GM23338 (cell line): ENCODE measurements at regions not wholly inside any gene's neighbourhood (a gene's known extent, or its start where the extent isn't known, plus 50 kb on each side); places are given as distances from the start of the nearest gene placed in this dataset.

Source experiments
- ATAC-seq: fragments of 200-7000 bp; cut with Tn5 transposase; 3 replicates; pipeline ENCODE4 v1.9.1; 2020
- DNase-seq: peaks from one replicate; pipeline ENCODE4 v3.0.0-alpha.2; 2015; ENCODE audit warnings: low spot score
- H2AFZ ChIP-seq: fragments of 200-600 bp; sonication (generic); 2 replicates; pipeline ENCODE4 v1.8.0; 2016; ENCODE audit warnings: antibody characterized with exemption, mild to moderate bottlenecking, moderate library complexity
- H3F3A ChIP-seq: fragments of 200-600 bp; sonication (generic); replicated peaks from 2 replicates; pipeline ENCODE4 v1.8.0; 2017; ENCODE audit warnings: antibody characterized with exemption, mixed run types, low read depth
- H3K27ac ChIP-seq: fragments of 200-600 bp; sonication (generic); 2 replicates; pipeline ENCODE4 v1.6.1; 2016; ENCODE audit warnings: low read depth
- H3K27me3 ChIP-seq: fragments of 200-600 bp; sonication (generic); 2 replicates; pipeline ENCODE4 v1.8.0; 2016; ENCODE audit warnings: mild to moderate bottlenecking, mixed run types, moderate library complexity; ENCODE audit not compliant: insufficient read depth
- H3K36me3 ChIP-seq: fragments of 200-600 bp; sonication (generic); 2 replicates; pipeline ENCODE4 v1.8.0; 2016; ENCODE audit warnings: mild to moderate bottlenecking; ENCODE audit not compliant: insufficient read depth
- H3K4me1 ChIP-seq: fragments of 200-600 bp; sonication (generic); 2 replicates; pipeline ENCODE4 v1.8.0; 2016; ENCODE audit warnings: mild to moderate bottlenecking, moderate library complexity; ENCODE audit not compliant: insufficient read depth
- H3K4me2 ChIP-seq: fragments of 200-600 bp; sonication (generic); 2 replicates; pipeline ENCODE4 v1.7.1; 2017; ENCODE audit warnings: mixed run types
- H3K4me3 ChIP-seq: fragments of 200-600 bp; sonication (generic); 2 replicates; pipeline ENCODE4 v1.6.1; 2016; ENCODE audit warnings: mixed run types
- H3K79me2 ChIP-seq: fragments of 200-600 bp; sonication (generic); replicated peaks from 2 replicates; pipeline ENCODE4 v1.8.0; 2017; ENCODE audit warnings: mild to moderate bottlenecking; ENCODE audit not compliant: insufficient read depth
- H3K9me2 ChIP-seq: fragments of 200-600 bp; sonication (generic); 2 replicates; pipeline ENCODE4 v1.8.0; 2017; ENCODE audit not compliant: insufficient read depth
- H4K20me1 ChIP-seq: fragments of 200-600 bp; sonication (generic); replicated peaks from 2 replicates; pipeline ENCODE4 v1.8.0; 2017; ENCODE audit warnings: mild to moderate bottlenecking; ENCODE audit not compliant: insufficient read depth
- H3K27ac Mint-ChIP-seq: 2 replicates; pipeline ENCODE4 v1.8.0; 2020; ENCODE audit warnings: inconsistent platforms, mild to moderate bottlenecking, moderate library complexity, mixed read lengths
- H3K27me3 Mint-ChIP-seq: 3 replicates; pipeline ENCODE4 v1.8.0; 2022; ENCODE audit warnings: low read depth, mild to moderate bottlenecking, moderate library complexity, mixed read lengths, inconsistent platforms; ENCODE audit not compliant: insufficient read depth, poor library complexity
- H3K36me3 Mint-ChIP-seq: 3 replicates; pipeline ENCODE4 v1.8.0; 2021; ENCODE audit warnings: low read depth, mild to moderate bottlenecking, inconsistent platforms, moderate library complexity, mixed read lengths
- H3K4me1 Mint-ChIP-seq: 3 replicates; pipeline ENCODE4 v1.8.0; 2020; ENCODE audit warnings: mild to moderate bottlenecking, inconsistent platforms, mixed read lengths
- H3K4me3 Mint-ChIP-seq: 3 replicates; pipeline ENCODE4 v1.8.0; 2021; ENCODE audit warnings: moderate library complexity, mild to moderate bottlenecking, inconsistent platforms, mixed read lengths
- H3K9me3 Mint-ChIP-seq: 3 replicates; pipeline ENCODE4 v1.8.0; 2020; ENCODE audit warnings: moderate library complexity, mild to moderate bottlenecking, inconsistent platforms, mixed read lengths
- EZH2phosphoT487 ChIP-seq: fragments of 200-600 bp; sonication (generic); IDR thresholded peaks from one replicate; pipeline ENCODE4 v1.8.1; 2018; ENCODE audit warnings: antibody characterized with exemption; ENCODE audit not compliant: unreplicated experiment
- JUNB ChIP-seq: IDR thresholded peaks from one replicate; pipeline ENCODE4 v1.6.1; 2016; ENCODE audit warnings: antibody characterized with exemption; ENCODE audit not compliant: unreplicated experiment
- REST ChIP-seq: IDR thresholded peaks from one replicate; pipeline ENCODE4 v1.6.1; 2018; ENCODE audit warnings: antibody characterized with exemption; ENCODE audit not compliant: unreplicated experiment
- TF ChIP-seq, protein P1 (sequence below): fragments of 250-450 bp; sonication (Bioruptor Pico); IDR thresholded peaks from 2 replicates; pipeline ENCODE4 v1.5.0; 2020; ENCODE audit warnings: mild to moderate bottlenecking, moderate library complexity
- TF ChIP-seq, protein P2 (sequence below), 2 experiments: fragments of 200-600 bp in 1 of 2; sonication (generic) in 1 of 2; conservative IDR thresholded peaks; 2 replicates each; pipeline versions ENCODE4 v1.5.1 to v1.6.1; 2016 to 2017; ENCODE audit warnings: antibody characterized with exemption in 2 of 2, low read depth in 2 of 2, mild to moderate bottlenecking in 2 of 2, moderate library complexity in 1 of 2

DNA sequence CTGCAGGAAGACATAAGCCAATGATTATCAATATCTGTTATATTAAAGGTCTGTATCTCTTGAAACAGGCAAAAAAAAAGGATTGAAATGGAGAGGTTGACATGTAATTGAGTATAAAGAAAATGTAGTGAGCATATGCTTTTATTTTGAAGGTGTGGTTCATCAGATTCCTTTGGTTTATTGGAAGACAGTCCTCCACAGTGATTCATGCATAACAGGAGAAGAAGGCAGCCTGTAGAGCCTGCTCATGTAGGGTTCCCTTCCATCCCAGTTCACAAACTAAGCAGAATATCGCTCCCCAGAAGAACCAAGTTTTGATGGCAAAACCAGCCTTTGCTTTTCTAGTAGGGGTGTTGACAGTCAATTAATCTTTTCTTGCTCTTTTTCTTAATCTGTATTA, 1016.8 kb upstream of the ADGRL4 start (continued):
- TF ChIP-seq, protein P1, sequence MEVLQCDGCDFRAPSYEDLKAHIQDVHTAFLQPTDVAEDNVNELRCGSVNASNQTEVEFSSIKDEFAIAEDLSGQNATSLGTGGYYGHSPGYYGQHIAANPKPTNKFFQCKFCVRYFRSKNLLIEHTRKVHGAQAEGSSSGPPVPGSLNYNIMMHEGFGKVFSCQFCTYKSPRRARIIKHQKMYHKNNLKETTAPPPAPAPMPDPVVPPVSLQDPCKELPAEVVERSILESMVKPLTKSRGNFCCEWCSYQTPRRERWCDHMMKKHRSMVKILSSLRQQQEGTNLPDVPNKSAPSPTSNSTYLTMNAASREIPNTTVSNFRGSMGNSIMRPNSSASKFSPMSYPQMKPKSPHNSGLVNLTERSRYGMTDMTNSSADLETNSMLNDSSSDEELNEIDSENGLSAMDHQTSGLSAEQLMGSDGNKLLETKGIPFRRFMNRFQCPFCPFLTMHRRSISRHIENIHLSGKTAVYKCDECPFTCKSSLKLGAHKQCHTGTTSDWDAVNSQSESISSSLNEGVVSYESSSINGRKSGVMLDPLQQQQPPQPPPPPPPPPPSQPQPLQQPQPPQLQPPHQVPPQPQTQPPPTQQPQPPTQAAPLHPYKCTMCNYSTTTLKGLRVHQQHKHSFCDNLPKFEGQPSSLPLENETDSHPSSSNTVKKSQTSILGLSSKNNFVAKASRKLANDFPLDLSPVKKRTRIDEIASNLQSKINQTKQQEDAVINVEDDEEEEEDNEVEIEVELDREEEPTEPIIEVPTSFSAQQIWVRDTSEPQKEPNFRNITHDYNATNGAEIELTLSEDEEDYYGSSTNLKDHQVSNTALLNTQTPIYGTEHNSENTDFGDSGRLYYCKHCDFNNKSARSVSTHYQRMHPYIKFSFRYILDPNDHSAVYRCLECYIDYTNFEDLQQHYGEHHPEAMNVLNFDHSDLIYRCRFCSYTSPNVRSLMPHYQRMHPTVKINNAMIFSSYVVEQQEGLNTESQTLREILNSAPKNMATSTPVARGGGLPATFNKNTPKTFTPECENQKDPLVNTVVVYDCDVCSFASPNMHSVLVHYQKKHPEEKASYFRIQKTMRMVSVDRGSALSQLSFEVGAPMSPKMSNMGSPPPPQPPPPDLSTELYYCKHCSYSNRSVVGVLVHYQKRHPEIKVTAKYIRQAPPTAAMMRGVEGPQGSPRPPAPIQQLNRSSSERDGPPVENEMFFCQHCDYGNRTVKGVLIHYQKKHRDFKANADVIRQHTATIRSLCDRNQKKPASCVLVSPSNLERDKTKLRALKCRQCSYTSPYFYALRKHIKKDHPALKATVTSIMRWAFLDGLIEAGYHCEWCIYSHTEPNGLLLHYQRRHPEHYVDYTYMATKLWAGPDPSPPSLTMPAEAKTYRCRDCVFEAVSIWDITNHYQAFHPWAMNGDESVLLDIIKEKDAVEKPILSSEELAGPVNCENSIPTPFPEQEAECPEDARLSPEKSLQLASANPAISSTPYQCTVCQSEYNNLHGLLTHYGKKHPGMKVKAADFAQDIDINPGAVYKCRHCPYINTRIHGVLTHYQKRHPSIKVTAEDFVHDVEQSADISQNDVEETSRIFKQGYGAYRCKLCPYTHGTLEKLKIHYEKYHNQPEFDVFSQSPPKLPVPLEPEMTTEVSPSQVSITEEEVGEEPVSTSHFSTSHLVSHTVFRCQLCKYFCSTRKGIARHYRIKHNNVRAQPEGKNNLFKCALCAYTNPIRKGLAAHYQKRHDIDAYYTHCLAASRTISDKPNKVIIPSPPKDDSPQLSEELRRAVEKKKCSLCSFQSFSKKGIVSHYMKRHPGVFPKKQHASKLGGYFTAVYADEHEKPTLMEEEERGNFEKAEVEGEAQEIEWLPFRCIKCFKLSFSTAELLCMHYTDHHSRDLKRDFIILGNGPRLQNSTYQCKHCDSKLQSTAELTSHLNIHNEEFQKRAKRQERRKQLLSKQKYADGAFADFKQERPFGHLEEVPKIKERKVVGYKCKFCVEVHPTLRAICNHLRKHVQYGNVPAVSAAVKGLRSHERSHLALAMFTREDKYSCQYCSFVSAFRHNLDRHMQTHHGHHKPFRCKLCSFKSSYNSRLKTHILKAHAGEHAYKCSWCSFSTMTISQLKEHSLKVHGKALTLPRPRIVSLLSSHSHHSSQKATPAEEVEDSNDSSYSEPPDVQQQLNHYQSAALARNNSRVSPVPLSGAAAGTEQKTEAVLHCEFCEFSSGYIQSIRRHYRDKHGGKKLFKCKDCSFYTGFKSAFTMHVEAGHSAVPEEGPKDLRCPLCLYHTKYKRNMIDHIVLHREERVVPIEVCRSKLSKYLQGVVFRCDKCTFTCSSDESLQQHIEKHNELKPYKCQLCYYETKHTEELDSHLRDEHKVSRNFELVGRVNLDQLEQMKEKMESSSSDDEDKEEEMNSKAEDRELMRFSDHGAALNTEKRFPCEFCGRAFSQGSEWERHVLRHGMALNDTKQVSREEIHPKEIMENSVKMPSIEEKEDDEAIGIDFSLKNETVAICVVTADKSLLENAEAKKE (CRISPR knock-in tag), result no peak
- TF ChIP-seq EZH2phosphoT487, result no peak
- no peak for TF ChIP-seq REST

- Histone ChIP-seq H4K20me1 (no peaks in the 10 kb centered on the region), H3K27me3 (no peaks in the 10 kb centered on the region), H3K79me2 (no peaks in the 10 kb centered on the region), H2AFZ (no peak overlapping the region), H3K4me1 (no peaks in the 10 kb centered on the region), H3K4me2 (no peak overlapping the region), H3K4me3 (no peak overlapping the region), H3K9me2 (no peaks in the 10 kb centered on the region; the same call in 1 of the 2 replicates), H3K27ac (no peak overlapping the region), H3F3A (no peaks in the 10 kb centered on the region), H3K36me3 (no peaks in the 10 kb centered on the region)
- H3K4me1 Mint-ChIP-seq, result no peaks in the 10 kb centered on the region
- TF ChIP-seq, protein P2, sequence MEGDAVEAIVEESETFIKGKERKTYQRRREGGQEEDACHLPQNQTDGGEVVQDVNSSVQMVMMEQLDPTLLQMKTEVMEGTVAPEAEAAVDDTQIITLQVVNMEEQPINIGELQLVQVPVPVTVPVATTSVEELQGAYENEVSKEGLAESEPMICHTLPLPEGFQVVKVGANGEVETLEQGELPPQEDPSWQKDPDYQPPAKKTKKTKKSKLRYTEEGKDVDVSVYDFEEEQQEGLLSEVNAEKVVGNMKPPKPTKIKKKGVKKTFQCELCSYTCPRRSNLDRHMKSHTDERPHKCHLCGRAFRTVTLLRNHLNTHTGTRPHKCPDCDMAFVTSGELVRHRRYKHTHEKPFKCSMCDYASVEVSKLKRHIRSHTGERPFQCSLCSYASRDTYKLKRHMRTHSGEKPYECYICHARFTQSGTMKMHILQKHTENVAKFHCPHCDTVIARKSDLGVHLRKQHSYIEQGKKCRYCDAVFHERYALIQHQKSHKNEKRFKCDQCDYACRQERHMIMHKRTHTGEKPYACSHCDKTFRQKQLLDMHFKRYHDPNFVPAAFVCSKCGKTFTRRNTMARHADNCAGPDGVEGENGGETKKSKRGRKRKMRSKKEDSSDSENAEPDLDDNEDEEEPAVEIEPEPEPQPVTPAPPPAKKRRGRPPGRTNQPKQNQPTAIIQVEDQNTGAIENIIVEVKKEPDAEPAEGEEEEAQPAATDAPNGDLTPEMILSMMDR (conservative IDR thresholded peaks at IDR 0.05; ENCODE audit: low read depth in 2 of 2), result no peak
- no peak for TF ChIP-seq JUNB
- H3K36me3 Mint-ChIP-seq, result no peaks in the 10 kb centered on the region
- H3K27me3 Mint-ChIP-seq, result no peaks in the 10 kb centered on the region
- ATAC-seq (no peak), DNase-seq (no peak)
- H3K4me3 Mint-ChIP-seq, result no peak overlapping the region
- no peak overlapping the region for H3K27ac Mint-ChIP-seq
- H3K9me3 Mint-ChIP-seq, result no peaks in the 10 kb centered on the region
These were observed 1015.4 kb upstream of the ADGRL4 start for GRCh38 chr1:80021891-80022290.
